DMS79 treated with DMSO at 0.1 percent for 48 hours (cell line): ENCODE measurements at regions not wholly inside any gene's neighbourhood (a gene's known extent, or its start where the extent isn't known, plus 50 kb on each side); places are given as distances from the start of the nearest gene placed in this dataset.
"Not testable (repeated sequence)": the region's sequence is repeated elsewhere in the genome, so short reads cannot be mapped to it uniquely, and the experiment has no call there.

Experiments
- DNase-seq: peaks from one replicate; lab custom pipeline; 2025; lab: John Stamatoyannopoulos, UW

DNA sequence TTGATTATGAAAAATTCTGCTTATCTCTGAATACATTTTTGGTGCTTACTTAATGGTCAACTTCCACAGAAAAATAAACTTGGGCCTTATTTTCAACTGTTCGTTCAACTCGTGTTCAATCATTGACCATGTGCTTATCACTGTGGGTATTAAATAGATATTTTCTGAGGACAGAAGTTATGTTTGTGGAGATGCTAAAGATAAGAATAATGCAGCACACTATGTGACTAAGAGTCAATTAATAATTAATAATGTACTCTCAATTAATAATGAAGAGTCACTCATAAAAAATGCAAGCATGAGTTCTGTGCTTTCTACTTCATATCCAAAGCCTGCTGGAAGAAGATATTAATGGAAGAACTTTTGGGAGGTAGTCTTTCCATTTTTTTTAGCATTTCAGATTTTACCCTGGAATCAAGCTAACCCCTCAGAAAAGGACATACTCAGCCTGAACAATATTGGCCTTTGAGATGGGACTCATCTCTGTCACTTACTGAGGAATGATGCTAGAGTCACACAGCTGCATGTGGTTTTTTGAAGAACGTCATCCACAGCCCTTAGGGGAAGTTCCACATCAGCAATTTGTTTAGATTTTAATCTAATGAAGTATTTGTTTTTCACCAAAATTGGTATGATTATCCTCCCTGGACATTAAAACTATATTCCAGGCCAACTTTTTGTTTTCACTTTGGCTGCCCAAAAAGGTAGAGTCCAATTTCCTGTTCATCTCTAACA lies 191.9 kb upstream of the CRIM1 start:
- no peak for DNase-seq

DNA sequence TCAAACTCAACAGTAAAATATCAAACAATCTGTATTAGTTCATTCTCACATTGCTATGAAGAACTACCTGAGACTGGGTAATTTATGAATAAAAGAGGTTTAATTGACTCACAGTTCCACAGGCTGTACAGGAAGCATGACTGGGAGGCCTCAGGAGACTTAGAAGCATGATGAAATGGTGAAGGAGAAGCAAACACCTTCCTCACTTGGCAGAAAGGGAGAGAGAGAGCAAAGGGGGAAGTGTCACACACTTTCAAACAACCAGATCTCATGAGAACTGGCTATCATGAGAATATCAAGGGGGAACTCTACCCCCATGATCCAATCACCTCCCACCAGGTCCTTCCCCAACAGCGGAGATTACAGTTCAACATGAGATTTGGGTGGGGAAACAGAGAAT lies 198.5 kb upstream of the CRIM1 start:
- not testable (repeated sequence) for DNase-seq

- DNase-seq, result no peak
Observed at GRCh38 chr2:36147670-36148390, 207.7 kb upstream of the CRIM1 start.

- no peak for DNase-seq
Observed at GRCh38 chr2:36146765-36147164, 208.8 kb upstream of the CRIM1 start.

DNA sequence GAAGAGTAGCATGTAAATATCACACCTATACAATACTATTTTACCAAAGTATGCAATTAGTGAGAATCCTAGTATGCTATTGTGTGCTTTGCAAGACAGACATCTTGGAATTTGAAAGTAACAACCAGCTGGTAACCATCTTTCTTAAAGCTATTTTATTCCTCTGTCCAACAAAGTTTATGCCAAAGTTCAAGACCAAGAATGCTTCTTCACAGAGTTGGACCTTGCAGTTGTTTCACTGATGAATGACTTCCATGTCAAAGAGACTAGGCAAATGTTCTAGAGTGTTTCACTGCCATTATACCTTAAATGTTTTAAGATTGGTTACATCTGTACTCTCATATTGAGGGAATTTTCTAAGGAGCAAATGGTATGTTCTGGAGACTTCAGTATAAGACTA lies 215.2 kb upstream of the CRIM1 start:
- DNase-seq, result no peak

DNA sequence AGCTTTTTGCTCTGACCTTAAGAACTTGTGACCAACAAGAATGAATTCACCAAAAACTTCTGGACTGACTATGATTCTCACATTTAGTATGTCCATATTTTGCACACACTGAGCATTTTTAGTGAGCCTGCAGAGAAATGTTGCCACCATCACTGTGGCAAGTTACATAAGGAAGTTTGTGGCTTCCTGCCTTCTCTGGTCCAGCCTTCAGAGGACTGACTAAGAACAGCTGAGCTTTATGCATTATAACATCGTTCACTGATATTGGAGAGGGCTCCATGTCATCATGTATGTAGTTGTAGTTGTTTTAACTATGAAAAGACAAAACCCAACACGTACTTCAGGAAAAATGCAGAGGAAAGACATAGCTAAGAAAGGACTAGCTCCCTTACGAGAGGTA lies 218.0 kb upstream of the CRIM1 start:
- no peak for DNase-seq

GRCh38 chr2:36134281-36134680 lies 221.3 kb upstream of the CRIM1 start:
- DNase-seq, result no peak

GRCh38 chr2:36128359-36128758 lies 227.2 kb upstream of the CRIM1 start:
- no peak for DNase-seq

DNA sequence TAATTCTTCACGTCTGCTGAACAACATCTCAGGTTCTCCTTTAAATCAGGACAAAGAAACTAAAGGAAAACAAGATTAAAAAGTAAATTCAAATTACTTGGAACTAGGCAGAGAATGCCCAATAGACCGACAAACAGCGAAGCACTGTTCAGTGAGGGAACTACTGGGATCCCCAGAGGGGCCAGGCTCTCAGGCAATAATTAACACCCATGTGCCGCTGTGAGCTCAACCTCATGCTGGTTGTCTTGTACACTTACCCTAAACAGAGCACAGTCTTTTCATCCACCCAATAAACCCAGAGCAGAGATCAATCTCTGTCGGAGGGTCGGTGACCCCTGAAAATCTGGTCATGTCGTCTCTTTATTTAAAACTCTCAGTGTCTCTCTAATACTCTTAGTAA lies 229.9 kb upstream of the CRIM1 start:
- no peak for DNase-seq

DNA sequence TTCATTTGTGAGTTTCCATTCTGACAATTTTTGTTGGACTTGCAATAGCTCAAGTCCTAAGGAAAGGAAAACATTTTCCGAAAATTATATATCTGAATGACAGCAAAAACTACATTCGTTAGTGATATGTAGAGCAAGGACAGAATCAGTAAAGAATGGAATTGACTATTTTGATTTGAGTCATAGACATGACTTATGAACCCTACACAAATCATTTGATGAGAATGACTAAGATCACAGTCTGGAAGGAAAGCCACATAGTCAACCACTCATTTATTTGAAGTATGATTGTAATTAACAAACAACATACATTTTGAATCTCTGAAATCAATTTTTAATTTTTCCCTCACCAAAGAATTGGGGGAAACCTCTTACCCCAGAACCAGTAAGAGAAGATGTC lies 231.6 kb upstream of the CRIM1 start:
- no peak for DNase-seq

- no peak for DNase-seq
Observed at GRCh38 chr2:36097022-36097421, 258.6 kb upstream of the CRIM1 start.

DNA sequence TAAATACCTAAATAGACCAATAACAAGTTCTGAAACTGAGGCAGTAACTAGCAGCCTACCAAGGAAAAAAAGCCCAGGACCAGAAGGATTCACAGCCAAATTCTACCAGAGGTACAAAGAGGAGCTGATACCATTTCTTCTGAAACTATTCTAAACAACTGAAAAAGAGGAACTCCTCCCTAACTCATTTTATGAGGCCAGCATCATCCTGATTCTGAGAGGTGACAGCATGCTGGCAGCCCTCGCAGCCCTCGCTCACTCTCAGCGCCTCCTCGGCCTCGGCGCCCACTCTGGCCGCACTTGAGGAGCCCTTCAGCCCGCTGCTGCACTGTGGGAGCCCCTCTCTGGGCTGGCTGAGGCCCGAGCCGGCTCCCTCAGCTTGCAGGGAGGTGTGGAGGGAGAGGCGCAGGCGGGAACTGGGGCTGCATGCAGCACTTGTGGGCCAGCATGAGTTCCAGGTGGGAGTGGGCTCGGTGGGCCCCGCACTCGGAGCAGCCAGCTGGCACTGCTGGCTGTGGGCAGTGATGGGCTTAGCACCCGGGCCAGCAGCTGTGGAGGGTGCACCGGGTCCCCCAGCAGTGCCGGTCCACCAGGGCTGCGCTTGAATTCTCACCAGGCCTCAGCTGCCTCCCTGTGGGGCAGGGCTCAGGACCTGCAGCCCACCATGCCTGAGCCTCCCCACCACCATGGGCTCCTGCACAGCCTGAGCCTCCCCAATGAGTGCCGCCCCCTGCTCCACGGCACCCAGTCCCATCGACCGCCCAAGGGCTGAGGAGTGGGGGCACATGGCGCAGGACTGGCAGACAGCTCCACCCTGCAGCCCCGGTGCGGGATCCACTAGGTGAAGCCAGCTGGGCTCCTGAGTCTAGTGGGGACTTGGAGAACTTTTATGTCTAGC lies 263.5 kb upstream of the CRIM1 start:
- DNase-seq, result not testable (repeated sequence)

DNA sequence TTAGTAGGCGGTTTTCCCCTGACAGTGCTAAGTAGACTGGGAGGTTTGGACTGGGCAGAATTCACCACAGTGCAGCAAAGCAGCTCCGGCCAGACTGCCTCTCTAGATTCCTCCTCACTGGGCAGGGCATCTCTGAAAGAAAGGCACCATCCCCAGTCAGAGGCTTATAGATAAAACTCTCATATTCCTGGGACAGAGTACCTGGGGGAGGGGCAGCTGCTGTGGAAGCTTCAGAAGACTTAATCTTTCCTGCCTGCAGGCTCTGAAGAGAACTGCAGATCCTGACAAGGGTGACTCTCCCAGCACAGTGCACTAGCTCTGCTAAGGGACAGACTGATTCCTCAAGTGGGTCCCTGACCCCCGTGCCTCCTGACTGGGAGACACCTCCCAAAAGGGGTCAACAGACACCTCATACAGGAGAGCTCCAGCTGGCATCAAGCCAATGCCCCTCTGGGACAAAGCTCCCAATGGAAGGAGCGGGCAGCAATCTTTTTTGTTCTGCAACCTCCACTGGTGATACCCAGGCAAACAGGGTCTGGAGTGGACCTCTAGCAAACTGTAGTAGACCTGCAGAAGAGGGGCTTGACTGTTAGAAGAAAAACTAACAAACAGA lies 266.8 kb upstream of the CRIM1 start:
- no peak for DNase-seq

DNA sequence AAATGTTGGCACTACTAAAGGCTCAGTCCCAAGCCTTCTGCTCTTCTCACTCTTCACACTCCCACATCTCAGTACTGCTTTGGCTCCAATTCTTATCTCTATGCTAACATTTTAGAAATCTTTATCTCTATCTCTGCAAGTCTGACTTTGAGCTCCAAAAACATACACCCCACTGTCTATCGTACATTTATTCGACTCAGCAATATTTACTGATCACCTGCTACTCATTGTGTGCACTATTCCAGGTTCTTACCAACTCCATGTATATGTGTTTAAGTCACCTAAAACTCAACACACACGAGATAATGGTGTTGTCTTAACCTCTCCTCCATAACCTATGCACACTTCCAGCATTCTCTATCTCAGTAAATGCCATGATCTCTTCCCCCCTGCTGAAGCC lies 268.2 kb upstream of the CRIM1 start:
- DNase-seq, result no peak

GRCh38 chr2:36079793-36080192 lies 275.8 kb upstream of the CRIM1 start:
- no peak for DNase-seq

DNA sequence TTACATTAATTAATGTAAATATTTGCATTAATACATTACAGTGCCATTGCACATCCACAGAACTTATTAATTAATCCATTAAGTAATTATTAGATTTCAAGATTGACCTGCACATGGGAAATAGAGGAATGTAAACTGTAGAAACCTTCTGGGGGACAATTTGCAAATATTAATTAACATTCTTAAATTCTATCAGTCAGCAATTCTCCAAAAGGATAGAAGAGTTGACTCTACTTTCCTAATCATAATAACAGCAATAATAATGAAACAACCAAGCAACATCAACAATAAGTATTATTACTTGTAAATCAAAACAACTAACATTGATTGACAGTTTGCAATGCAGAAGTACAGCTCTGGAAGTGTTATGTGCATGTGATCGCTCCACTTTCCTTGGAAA lies 281.6 kb upstream of the CRIM1 start:
- no peak for DNase-seq

- DNase-seq, result no peak
Observed at GRCh38 chr2:36071698-36072097, 283.9 kb upstream of the CRIM1 start.

DNA sequence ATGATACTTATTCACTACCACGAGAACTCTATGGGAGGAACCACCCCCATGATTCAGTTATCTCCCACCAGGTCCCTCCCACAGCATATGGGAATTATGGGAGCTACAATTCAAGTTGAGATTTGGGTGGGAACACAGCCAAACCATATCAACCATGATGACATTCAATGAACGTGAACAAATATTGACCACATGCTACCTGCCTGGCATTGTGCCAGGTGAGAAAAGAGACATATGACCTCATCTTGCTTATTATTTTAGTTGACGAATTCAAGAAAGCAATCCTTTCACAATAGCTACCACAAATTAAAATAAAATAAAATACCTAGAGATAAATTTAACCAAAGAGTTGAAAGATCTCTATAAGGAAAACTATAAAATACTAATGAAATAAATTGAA lies 286.5 kb upstream of the CRIM1 start:
- DNase-seq, result no peak

- DNase-seq, result no peak
Observed at GRCh38 chr2:36068086-36068485, 287.5 kb upstream of the CRIM1 start.

DNA sequence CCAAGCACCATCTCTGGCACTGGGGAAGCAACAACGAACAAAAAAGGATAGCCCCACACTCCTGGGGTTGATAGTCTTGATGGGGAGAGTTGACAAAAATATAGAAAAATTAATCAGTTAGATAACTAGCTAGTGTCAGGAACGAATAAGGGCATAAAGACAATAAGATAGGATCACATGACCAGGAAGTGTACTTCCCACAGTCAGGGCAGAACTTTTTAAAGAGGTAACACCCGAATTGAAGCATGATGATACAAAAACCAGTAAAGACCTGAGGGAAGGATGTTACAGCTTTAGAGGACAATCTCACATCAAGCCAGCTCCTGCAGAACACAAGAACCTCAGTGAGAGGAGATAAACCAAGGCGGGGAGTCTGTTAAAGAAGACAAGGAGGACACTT lies 295.4 kb upstream of the CRIM1 start:
- DNase-seq, result no peak

DNA sequence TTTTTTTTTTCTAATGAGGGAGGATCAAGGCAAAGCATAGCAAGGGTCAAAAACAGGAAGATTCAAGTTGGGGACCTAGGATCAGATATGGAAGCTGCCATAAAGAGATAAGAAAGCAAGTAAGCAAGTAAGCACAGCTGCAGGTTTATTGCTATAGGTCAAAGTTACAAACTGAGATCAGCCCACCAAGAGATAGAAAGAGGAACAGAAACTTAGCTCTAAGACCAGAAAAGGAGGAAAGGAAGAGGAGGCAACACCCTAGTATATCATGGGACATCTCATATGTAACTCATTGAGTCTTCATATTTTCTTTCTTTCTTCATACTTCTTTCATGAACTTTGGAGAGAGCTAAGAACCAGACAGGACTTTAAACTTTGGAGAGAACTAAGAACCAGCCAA lies 295.9 kb upstream of the CRIM1 start:
- no peak for DNase-seq

DNA sequence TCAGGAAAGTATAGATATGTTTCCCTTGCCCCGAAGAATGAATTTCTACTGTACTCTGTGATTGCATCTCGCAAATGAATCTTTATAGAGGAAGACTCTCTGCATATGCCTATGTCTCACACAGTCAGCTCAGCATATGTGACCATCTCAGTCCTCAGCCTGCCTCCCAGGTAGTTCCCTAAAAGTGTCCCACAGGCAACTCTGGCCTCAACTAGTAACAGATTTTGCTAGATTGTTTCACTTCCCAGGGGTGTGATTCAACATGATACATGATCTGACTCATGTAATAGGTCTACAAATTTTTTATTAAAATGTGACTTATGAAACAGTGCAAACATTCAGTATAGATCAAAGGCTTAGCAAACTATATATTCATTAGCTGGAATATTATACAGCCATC lies 296.6 kb upstream of the CRIM1 start:
- DNase-seq, result no peak
